Suprapubic skin (tissue), 4 donors: ENCODE measurements at regions not wholly inside any gene's neighbourhood (a gene's known extent, or its start where the extent isn't known, plus 50 kb on each side); places are given as distances from the start of the nearest gene placed in this dataset.

Experiments
- CTCF ChIP-seq, 2 donors: fragments of 200-600 bp in 1 of 2; fragments of 450-650 bp in 1 of 2; sonication (generic) in 1 of 2; IDR thresholded peaks; one replicate each; pipeline ENCODE4 v1.5.1; 2016 to 2019; ENCODE audit warnings: antibody characterized with exemption in 2 of 2, mild to moderate bottlenecking in 1 of 2, moderate library complexity in 1 of 2
- EP300 ChIP-seq: sonication (generic); formaldehyde crosslinking; IDR thresholded peaks from one replicate; pipeline ENCODE4 v1.6.1; 2017; ENCODE audit warnings: antibody characterized with exemption
- POLR2A ChIP-seq, 2 donors: fragments of 450-650 bp; IDR thresholded peaks; one replicate each; pipeline ENCODE4 v1.6.1; 2017; ENCODE audit warnings: antibody characterized with exemption in 2 of 2, mild to moderate bottlenecking in 2 of 2, moderate library complexity in 2 of 2
- POLR2AphosphoS5 ChIP-seq, 3 donors: sonication (generic); formaldehyde crosslinking; IDR thresholded peaks; one replicate each; pipeline ENCODE4 v1.6.1; 2017; ENCODE audit warnings: antibody characterized with exemption in 3 of 3

GRCh38 chr2:22536133-22536532 lies 848.8 kb upstream of the KLHL29 start:
- TF ChIP-seq CTCF (IDR thresholded peaks at IDR 0.05) (no peak), POLR2A (IDR thresholded peaks at IDR 0.05) (no peak), POLR2AphosphoS5 (IDR thresholded peaks at IDR 0.05) (no peak), EP300 (no peak)
